Body of pancreas (tissue), 4 donors: ENCODE measurements at regions not wholly inside any gene's neighbourhood (a gene's known extent, or its start where the extent isn't known, plus 50 kb on each side); places are given as distances from the start of the nearest gene placed in this dataset.

Experiments
- ATAC-seq: fragments of 150-250 bp; one replicate; pipeline ENCODE4 v1.9.1; 2016
- DNase-seq, 4 donors: peaks; one replicate each; pipeline ENCODE4 v3.0.0-alpha.2; 2019
- H3K27ac ChIP-seq, 4 donors: fragments of 200-600 bp; sonication (generic); 1 replicate in 3 of 4; 2 replicates in 1 of 4; pipeline versions ENCODE4 v1.5.1 to v1.6.1; 2016 to 2019; ENCODE audit warnings: mild to moderate bottlenecking in 1 of 4, mixed read lengths in 1 of 4, moderate library complexity in 1 of 4
- H3K27me3 ChIP-seq, 2 donors: fragments of 200-600 bp; sonication (generic); one replicate each; pipeline ENCODE4 v1.6.0; 2016; ENCODE audit warnings: mild to moderate bottlenecking in 1 of 2
- H3K36me3 ChIP-seq, 2 donors: fragments of 200-600 bp; sonication (generic); replicated peaks in 1 of 2; 2 replicates each; pipeline ENCODE4 v1.5.1; 2016; ENCODE audit warnings: low read depth in 2 of 2; ENCODE audit not compliant: insufficient read depth in 1 of 2
- H3K4me1 ChIP-seq: fragments of 200-600 bp; sonication (generic); one replicate; pipeline ENCODE4 v1.6.0; 2016
- H3K4me3 ChIP-seq, 2 donors: fragments of 200-600 bp; sonication (generic); 1 replicate in 1 of 2; 2 replicates in 1 of 2; pipeline ENCODE4 v1.5.1; 2016 to 2019
- H3K9me3 ChIP-seq, 3 donors: fragments of 200-600 bp; sonication (generic); 1 replicate in 2 of 3; 2 replicates in 1 of 3; pipeline ENCODE4 v1.5.1; 2016
- CTCF ChIP-seq, 7 experiments: fragments of 450-650 bp in 4 of 7; fragments of 200-600 bp in 3 of 7; sonication (generic) in 3 of 7; IDR thresholded peaks; one replicate each; pipeline ENCODE4 v1.5.1; 2016 to 2019; ENCODE audit warnings: antibody characterized with exemption in 7 of 7
- POLR2A ChIP-seq, 3 donors: fragments of 450-650 bp; IDR thresholded peaks; one replicate each; pipeline ENCODE4 v1.6.1; 2016; ENCODE audit warnings: antibody characterized with exemption in 3 of 3, mild to moderate bottlenecking in 2 of 3
- WGBS, 2 donors: methylation state at CpG; one replicate each; pipeline ENCODE4 v1.1.5; 2017; 5-methylcytosine and 5-hydroxymethylcytosine counted together
- intact Hi-C: fragments of 100-400 bp; cut with DNase I; formaldehyde crosslinking; loops from one replicate; pipeline ENCODE4 v1.15.1; 2023

GRCh38 chr10:78813526-78813925 lies 255.2 kb upstream of the ZMIZ1 start:
- no peak for ATAC-seq
- WGBS, 2 donors: 100% methylated on average over 1 of the region's 1 CpG
- Histone ChIP-seq H3K9me3 (no peaks in the 10 kb centered on the region), H3K27me3 (no peaks in the 10 kb centered on the region), H3K36me3 (no peaks in the 10 kb centered on the region), H3K4me3 (no peak overlapping the region), H3K4me1 (peaks cover 8% of the 10 kb centered on the region), H3K27ac (no peak overlapping the region)
- DNase-seq: no peak
- intact Hi-C loops: no loop called here
- TF ChIP-seq POLR2A (IDR thresholded peaks at IDR 0.05) (no peak), CTCF (IDR thresholded peaks at IDR 0.05) (no peak)

- Histone ChIP-seq H3K9me3 (no peaks in the 10 kb centered on the region), H3K27ac (no peak overlapping the region), H3K4me1 (peaks cover 11% of the 10 kb centered on the region), H3K4me3 (no peak overlapping the region), H3K27me3 (no peaks in the 10 kb centered on the region), H3K36me3 (no peaks in the 10 kb centered on the region)
- 60 to 65% methylated on average over 6 of the region's 6 CpGs for WGBS, 2 donors
- no peak for ATAC-seq
- intact Hi-C loops: no loop called here
- no peak for DNase-seq
- TF ChIP-seq POLR2A (IDR thresholded peaks at IDR 0.05): no peak
Observed at GRCh38 chr10:78813998-78814399, 254.8 kb upstream of the ZMIZ1 start.

GRCh38 chr10:78814407-78814806 lies 254.4 kb upstream of the ZMIZ1 start:
- no peaks in the 10 kb centered on the region for H3K9me3 ChIP-seq
- WGBS, 2 donors: 57 to 77% methylated on average over 3 of the region's 3 CpGs
- TF ChIP-seq CTCF (IDR thresholded peaks at IDR 0.05) (no peak), POLR2A (IDR thresholded peaks at IDR 0.05) (no peak)
- no peaks in the 10 kb centered on the region for H3K36me3 ChIP-seq
- no peak overlapping the region for H3K27ac ChIP-seq
- DNase-seq (no peak), ATAC-seq (no peak)
- peaks cover 12% of the 10 kb centered on the region for H3K4me1 ChIP-seq
- intact Hi-C loops: no loop called here
- H3K27me3 ChIP-seq: no peaks in the 10 kb centered on the region
- no peak overlapping the region for H3K4me3 ChIP-seq

GRCh38 chr10:78815702-78816334 lies 252.9 kb upstream of the ZMIZ1 start:
- intact Hi-C loops: no loop called here
- ATAC-seq (peak; percentile 55), DNase-seq (no peak)
- Histone ChIP-seq H3K4me3 (no peak overlapping the region), H3K4me1 (peaks cover 16% of the 10 kb centered on the region), H3K27ac (no peak overlapping the region), H3K9me3 (no peaks in the 10 kb centered on the region), H3K27me3 (no peaks in the 10 kb centered on the region), H3K36me3 (no peaks in the 10 kb centered on the region)
- 30% methylated on average over 1 to 2 of the region's 2 CpGs for WGBS, 2 donors
- TF ChIP-seq POLR2A (IDR thresholded peaks at IDR 0.05) (no peak), CTCF (IDR thresholded peaks at IDR 0.05) (no peak)

GRCh38 chr10:78817361-78817760 lies 251.4 kb upstream of the ZMIZ1 start:
- no peak overlapping the region for H3K27ac ChIP-seq
- DNase-seq (peak in 1 of 4 donors; percentile 31), ATAC-seq (peak; percentile 18)
- intact Hi-C loops: no loop called here
- H3K36me3 ChIP-seq: no peaks in the 10 kb centered on the region
- 77 to 87% methylated on average over 3 of the region's 3 CpGs for WGBS, 2 donors
- H3K27me3 ChIP-seq: no peaks in the 10 kb centered on the region
- no peak overlapping the region for H3K4me3 ChIP-seq
- peaks cover 16% of the 10 kb centered on the region for H3K4me1 ChIP-seq
- H3K9me3 ChIP-seq: no peaks in the 10 kb centered on the region
- TF ChIP-seq CTCF (IDR thresholded peaks at IDR 0.05) (no peak), POLR2A (IDR thresholded peaks at IDR 0.05) (no peak)
